ENCODE measurements at regions not wholly inside any gene's neighbourhood (a gene's known extent, or its start where the extent isn't known, plus 50 kb on each side); places are given as distances from the start of the nearest gene placed in this dataset.

DNA sequence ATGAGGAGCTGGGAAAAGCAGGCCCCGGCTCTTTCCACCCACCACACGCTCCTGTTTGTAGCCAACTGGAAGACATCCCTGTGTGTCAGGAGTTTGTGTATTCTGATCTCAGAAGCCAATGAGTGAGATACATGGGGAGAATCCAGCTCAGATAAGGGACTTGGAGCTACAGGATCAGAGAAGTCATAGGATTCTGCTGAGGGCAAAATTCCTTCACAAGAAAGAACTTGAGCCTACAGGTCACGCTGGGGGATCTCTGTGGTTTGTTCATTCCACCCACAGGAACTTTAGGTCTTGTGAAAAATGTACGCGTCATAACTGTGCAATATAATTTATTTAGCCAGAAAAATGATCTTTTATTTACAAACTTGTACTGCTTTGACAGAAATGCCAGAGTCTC, 80.1 kb upstream of the SMIM21 start:
- Histone ChIP-seq H3K9me3 (no peaks in the 10 kb centered on the region), H3K36me3 (no peaks in the 10 kb centered on the region), H3K4me1 (no peaks in the 10 kb centered on the region), H3K27ac (no peak overlapping the region), H3K4me3 (no peak overlapping the region), H3K27me3 (no peaks in the 10 kb centered on the region)
- no peak for DNase-seq
- no peak for TF ChIP-seq POLR2A (IDR thresholded peaks at IDR 0.05)
- TF ChIP-seq, protein P1, sequence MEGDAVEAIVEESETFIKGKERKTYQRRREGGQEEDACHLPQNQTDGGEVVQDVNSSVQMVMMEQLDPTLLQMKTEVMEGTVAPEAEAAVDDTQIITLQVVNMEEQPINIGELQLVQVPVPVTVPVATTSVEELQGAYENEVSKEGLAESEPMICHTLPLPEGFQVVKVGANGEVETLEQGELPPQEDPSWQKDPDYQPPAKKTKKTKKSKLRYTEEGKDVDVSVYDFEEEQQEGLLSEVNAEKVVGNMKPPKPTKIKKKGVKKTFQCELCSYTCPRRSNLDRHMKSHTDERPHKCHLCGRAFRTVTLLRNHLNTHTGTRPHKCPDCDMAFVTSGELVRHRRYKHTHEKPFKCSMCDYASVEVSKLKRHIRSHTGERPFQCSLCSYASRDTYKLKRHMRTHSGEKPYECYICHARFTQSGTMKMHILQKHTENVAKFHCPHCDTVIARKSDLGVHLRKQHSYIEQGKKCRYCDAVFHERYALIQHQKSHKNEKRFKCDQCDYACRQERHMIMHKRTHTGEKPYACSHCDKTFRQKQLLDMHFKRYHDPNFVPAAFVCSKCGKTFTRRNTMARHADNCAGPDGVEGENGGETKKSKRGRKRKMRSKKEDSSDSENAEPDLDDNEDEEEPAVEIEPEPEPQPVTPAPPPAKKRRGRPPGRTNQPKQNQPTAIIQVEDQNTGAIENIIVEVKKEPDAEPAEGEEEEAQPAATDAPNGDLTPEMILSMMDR (IDR thresholded peaks at IDR 0.05), result no peak

DNA sequence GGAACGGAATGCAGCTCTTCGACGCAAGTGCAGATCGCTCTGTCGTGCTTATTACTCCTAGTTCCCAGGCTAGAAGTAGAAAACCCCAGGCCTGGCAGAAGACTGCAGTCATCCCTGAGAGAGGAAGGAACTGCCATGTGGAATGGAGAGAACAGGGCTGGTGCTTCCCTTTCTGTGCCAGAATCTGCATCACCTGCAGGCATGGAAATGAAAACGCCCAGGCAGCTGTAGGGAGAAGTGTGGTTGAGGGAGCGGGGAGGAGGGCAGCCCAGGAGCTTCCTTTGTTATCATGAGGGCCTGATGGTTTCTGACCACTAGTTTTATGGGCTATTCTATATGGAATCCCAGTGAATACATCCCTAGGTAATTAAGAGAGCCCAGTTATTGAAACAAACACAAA, 79.4 kb upstream of the SMIM21 start:
- H3K9me3 ChIP-seq, result no peaks in the 10 kb centered on the region
- TF ChIP-seq, protein P1 (IDR thresholded peaks at IDR 0.05), result no peak
- no peak for TF ChIP-seq POLR2A (IDR thresholded peaks at IDR 0.05)

DNA sequence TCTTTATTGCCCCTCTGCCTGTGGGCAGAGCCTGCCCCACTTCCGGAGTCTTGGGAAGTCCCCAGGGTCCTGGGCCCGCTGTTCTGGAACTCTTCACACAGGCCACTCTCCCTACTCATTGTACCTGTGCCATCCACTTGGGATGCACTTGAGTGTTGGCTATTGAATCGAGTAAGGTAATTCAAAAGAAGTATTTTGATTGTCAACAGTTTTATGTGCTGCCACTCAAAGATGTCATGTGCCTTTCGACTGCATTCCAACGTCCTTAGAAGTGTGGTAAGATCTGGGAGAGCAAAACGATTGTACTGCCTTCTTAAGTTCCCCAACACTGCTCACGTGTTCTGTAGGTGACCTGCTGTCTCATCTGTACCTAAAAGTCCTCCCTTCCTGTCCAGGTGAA, 77.0 kb upstream of the SMIM21 start:
- no peaks in the 10 kb centered on the region for H3K4me1 ChIP-seq
- no peaks in the 10 kb centered on the region for H3K36me3 ChIP-seq
- TF ChIP-seq POLR2A (IDR thresholded peaks at IDR 0.05), result no peak
- TF ChIP-seq, protein P1 (IDR thresholded peaks at IDR 0.05), result no peak
- no peaks in the 10 kb centered on the region for H3K27me3 ChIP-seq
- no peaks in the 10 kb centered on the region for H3K9me3 ChIP-seq
- no peak overlapping the region for H3K4me3 ChIP-seq
- H3K27ac ChIP-seq, result no peak overlapping the region
- DNase-seq, result no peak

More for the DNA sequence above, 79.4 kb upstream of the SMIM21 start:
- Histone ChIP-seq H3K27ac (no peak overlapping the region), H3K27me3 (no peaks in the 10 kb centered on the region), H3K4me3 (no peak overlapping the region), H3K36me3 (no peaks in the 10 kb centered on the region), H3K4me1 (no peaks in the 10 kb centered on the region)
- DNase-seq, result no peak

DNA sequence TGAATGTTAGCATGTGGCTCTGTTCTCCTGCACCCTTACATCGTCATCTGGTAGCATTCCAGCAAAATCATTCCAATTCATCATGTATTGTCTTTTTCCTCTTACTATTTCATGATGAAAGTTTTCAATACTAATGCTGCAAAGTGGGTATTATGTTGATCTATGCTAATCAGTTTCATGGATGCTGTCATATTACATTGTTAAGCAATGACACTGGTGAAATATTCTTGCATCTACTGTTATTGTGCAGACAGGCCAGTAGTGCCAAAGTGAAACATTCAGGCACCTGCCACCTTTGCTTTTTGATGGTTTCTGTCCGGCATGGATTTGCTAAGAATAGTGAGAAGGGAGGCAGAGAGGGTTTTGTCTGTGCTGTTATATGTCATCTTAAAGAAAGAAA, 76.1 kb upstream of the SMIM21 start:
- TF ChIP-seq, protein P1 (IDR thresholded peaks at IDR 0.05), result no peak
- TF ChIP-seq POLR2A (IDR thresholded peaks at IDR 0.05), result no peak

DNA sequence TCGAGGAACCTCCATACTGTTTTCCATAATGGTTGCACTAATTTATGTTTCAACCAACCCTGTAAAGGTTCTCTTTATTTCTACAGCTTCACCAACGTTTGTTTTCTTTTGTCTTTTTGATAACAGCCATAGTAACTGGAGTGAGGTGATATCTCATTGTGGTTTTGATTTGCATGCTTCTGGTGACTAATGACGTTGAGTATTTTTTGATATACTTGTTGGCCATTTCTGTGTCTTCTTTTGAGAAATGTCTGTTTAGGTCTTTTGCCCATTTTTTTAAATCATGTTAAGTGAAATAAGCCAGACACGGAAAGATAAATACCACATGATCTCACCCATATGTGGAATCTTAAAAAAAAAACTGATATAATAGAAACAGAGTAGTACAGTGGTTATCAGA, 74.8 kb upstream of the SMIM21 start:
- no peak for DNase-seq
- Histone ChIP-seq H3K27ac (no peak overlapping the region), H3K36me3 (no peaks in the 10 kb centered on the region), H3K9me3 (no peaks in the 10 kb centered on the region), H3K4me3 (no peak overlapping the region), H3K4me1 (no peaks in the 10 kb centered on the region), H3K27me3 (no peaks in the 10 kb centered on the region)
- no peak for TF ChIP-seq POLR2A (IDR thresholded peaks at IDR 0.05)
- TF ChIP-seq, protein P1 (IDR thresholded peaks at IDR 0.05), result no peak

More for the DNA sequence above, 76.1 kb upstream of the SMIM21 start:
- H3K9me3 ChIP-seq, result no peaks in the 10 kb centered on the region
- no peaks in the 10 kb centered on the region for H3K27me3 ChIP-seq
- no peaks in the 10 kb centered on the region for H3K4me1 ChIP-seq
- H3K27ac ChIP-seq, result no peak overlapping the region
- no peak overlapping the region for H3K4me3 ChIP-seq
- H3K36me3 ChIP-seq, result no peaks in the 10 kb centered on the region
- DNase-seq, result no peak

DNA sequence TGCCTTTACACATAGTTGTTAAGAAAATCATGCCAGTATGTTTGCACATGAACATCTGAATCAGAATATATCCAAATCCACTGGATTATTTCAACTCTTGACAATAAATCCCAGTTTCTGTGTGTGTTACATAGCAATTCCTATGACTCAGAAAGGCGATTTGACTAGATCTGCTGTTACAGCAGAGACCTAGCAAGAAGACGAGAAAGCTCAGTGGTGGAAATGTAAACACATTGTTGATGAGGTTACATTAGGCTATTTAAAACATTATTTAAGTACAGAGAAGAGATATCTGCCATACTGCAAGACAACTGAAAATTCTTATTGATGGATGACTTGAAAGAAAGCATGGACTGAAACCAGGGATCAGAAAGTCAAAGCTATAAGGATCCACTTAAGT, 73.0 kb upstream of the SMIM21 start:
- TF ChIP-seq, protein P1 (IDR thresholded peaks at IDR 0.05), result no peak
- no peak for TF ChIP-seq POLR2A (IDR thresholded peaks at IDR 0.05)
- no peaks in the 10 kb centered on the region for H3K27me3 ChIP-seq
- no peak for DNase-seq
- H3K4me1 ChIP-seq, result no peaks in the 10 kb centered on the region
- no peak overlapping the region for H3K27ac ChIP-seq
- no peak overlapping the region for H3K4me3 ChIP-seq
- H3K9me3 ChIP-seq, result no peaks in the 10 kb centered on the region
- no peaks in the 10 kb centered on the region for H3K36me3 ChIP-seq
